GM18868 (cell line): ENCODE measurements at regions not wholly inside any gene's neighbourhood (a gene's known extent, or its start where the extent isn't known, plus 50 kb on each side); places are given as distances from the start of the nearest gene placed in this dataset.
A peak's percentile ranks its signal among the peaks of the same experiment; 100 is the strongest.
"Not testable (repeated sequence)": the region's sequence is repeated elsewhere in the genome, so short reads cannot be mapped to it uniquely, and the experiment has no call there.

Experiments
- ATAC-seq: cut with Tn5 transposase; IDR thresholded peaks from one replicate; pipeline ENCODE4 v1.9.1; 2021; ENCODE audit warnings: mild to moderate bottlenecking, moderate library complexity; ENCODE audit not compliant: unreplicated experiment

DNA sequence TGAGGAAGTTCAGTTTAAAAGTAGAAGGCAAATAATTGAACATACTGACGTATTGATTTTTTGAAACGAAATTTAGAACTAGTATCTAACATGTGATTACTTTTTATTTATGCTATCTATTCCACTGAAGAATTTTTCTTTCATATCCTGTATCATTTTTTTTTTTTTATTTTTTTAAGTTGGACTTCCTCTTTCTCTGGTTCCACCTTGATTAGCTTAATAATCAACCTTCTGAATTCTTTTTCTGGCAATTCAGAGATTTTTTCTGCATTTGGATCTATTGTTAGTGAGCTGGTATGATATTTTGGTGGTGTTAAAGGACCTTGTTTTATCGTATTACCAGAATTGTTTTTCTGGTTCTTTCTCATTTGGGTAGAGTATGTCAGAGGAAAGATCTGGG is 411.2 kb downstream of the SOX11 start:
- no peak for ATAC-seq

DNA sequence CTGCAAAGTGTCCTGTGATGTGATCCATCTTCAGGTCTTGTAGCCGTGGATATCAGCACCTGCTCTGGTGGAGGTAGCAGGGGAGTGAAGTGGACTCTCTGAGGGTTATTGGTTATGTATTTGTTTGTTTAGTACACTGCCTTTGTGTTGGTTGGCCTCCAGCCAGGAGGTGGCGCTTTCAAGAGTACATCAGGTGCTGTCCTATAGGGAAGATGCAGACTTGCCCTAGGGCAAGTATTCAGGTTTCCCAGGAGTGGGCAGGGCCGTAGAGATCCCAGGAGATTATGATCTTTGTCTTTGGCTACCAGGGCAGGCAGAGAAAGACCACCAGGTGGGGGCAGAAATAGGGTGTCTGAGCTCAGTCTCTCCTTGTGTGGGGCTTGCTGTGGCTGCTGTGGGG is 411.8 kb downstream of the SOX11 start:
- no peak for ATAC-seq

DNA sequence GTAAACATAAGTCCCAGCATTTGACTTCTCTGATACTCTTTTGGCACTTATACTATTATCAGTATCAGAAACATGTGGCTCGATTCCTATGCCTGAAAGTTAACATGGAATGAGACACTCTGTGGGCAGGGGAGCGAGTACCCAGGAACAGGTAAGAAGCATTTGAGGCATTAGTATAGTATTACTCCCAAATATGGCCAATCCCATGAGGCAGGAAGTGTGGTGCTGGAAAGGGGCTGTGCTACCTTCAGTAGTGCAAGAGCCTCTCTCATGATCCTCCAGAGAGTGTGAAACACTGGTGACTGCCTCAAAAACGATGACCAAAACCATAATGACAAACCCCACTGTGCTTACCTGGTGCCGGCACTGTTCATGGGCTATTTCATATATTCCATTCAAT is 415.1 kb downstream of the SOX11 start:
- no peak for ATAC-seq

DNA sequence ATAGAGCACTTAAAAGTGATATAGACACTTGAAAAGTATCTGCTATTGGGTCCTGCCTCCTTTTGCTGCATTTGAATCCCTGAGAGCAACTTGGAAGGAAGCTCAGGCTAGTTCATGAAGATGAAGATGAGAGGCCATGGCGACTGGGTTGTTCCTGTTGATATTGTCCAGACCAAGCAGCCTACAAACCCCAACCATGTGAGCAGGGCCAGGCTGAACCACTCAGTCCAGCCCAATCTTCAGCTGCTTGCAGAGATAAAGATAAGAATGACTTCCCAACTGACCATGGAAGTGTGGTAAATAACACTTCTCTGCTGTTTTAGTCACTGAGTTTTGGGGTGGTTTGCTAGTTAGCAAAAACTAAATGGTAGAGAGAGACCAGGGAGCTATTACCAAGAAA is 417.6 kb downstream of the SOX11 start:
- ATAC-seq: no peak

DNA sequence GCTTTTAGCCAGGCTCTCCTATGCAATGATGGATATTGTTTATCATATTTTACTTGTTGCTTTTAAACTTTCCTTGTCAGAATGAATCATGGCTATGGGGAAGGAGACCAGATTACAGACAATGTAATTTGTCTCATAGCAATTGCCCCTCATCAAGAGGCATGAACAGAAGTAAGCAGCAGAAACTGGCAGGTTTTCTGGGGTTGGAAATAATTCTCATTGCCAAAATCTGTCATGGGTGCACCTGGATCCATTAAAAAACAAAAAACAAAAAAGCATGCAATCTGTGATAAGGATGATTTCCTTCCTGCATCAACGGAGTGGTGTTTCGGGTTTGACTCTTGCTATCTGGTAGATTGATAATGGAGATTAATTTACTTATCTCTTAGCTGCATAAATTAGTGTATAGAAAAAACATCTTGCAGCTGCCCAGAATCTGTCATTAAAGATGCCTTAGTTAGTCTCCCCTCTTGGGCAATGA is 419.6 kb downstream of the SOX11 start:
- ATAC-seq: no peak

DNA sequence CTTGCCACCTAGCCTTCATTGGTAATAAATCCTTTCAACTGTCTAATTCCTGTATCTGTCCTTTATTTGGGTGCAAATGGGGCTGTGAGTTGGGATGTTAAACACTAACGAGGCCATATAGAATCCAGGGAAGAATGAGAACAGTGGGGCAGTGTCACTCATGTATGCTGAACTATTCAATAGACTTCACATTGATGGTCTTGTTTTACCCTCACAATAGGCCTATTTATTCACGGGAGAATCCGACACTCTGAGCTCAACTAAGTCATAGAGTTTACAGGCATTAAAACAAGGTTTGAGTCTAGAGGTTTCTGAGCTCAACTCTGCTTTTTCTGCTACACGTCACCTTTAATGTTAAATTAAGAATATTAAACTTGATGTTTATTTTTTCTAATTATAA is 421.6 kb downstream of the SOX11 start:
- no peak for ATAC-seq

DNA sequence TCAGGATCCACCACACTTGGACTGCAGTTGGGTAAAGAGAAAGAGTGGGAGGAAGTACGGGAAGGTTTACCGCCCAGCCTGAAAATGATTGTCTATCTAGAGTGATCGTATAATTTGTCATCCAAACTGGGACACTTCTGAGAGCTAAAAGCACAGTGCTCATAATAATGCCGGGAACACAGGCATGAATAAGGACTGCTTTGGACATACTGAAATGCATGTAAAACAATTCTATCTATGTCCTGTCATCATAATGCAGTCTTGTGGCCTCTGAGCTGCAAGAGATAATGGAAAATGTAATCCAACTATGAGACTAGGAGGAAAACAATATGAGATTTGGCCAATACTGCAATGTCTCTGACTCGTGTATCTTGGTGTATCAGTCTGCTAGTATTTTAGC is 435.5 kb downstream of the SOX11 start:
- ATAC-seq: no peak

DNA sequence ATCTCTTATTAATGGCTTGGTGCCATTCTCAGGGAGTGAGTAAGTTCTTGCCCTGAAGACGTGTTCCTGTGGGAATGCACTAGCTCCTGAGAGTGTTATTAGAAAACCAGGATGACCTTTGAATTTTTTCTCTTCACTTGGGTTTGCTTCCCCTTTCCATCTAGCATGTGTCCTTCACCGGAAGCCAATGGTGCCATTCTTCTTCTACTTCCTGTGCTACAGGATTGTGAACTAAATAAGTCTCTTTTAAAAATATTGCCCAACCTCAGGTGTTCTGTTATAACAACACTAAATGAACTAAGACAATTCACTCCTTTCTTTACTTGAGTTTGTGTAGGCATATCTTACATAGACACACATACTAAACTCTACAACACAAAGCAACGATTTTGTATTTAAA is 447.0 kb downstream of the SOX11 start:
- no peak for ATAC-seq

DNA sequence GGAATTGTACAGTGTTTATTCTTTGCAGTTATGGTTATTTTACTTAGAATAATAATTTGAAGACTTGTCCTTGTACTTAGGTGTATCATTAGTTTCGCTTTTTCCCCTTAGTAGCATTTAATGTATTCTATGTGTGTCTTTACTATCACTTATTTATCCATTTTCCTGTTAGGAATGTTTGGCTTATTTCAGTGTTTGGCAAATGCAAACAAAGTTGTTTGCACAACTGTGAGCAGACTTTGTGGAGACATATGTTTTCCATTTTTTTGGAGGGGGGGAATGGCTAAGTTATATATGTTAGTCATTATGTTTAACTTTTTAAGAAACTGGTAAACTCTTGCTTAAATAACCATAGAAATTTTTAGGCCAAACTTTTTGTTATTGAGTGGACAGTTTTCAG is 447.7 kb downstream of the SOX11 start:
- ATAC-seq: no peak

DNA sequence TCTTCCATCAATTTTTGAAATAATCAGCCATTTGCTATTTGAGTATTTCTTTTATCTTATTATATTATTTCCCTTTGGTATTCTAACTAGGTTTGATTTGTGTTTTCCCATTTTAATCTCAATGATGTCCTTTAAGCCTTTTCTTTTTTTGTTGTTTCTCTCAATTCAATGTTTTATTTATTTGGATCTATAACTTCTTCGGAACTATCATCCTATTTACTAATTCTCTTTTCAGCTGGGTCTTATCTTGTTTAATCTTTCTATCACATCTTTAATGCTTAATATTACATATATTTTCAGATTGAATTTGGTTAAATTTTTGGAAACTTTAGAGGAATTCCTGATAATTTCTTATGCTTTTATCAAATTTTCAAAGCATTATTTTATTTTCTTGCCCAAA is 448.3 kb downstream of the SOX11 start:
- no peak for ATAC-seq

DNA sequence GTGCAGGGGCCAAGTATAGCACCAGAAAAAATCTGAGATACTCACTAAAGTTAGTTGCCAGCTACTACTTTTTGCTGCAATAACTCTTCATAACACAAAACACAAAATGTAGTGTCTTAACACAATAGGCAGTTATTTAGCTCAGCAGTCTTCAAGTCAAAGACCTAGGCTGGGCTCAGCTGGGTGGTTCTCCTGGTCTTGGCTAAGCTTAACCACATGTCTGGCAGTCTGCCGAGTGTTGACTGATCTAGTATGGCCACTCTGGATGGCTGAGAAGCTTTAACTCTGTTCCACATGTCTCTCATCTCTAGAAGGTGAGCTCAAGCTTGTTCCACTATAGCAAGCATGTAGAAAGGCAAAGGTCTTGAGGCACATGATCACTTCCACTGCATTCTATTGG is 451.6 kb downstream of the SOX11 start:
- no peak for ATAC-seq

DNA sequence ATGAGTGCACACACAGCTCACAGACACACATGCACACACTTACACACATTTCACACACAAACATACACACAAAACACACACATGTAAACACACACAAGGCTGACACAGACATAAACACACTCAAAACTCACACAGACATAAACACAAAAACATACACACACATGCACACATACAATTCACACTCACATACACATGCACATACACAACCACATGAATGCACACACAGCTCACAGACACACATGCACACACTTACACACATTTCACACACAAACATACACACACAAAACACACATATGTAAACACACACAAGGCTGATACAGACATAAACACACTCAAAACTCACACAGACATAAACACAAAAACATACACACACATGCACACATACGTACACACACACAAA is 455.0 kb downstream of the SOX11 start:
- not testable (repeated sequence) for ATAC-seq

DNA sequence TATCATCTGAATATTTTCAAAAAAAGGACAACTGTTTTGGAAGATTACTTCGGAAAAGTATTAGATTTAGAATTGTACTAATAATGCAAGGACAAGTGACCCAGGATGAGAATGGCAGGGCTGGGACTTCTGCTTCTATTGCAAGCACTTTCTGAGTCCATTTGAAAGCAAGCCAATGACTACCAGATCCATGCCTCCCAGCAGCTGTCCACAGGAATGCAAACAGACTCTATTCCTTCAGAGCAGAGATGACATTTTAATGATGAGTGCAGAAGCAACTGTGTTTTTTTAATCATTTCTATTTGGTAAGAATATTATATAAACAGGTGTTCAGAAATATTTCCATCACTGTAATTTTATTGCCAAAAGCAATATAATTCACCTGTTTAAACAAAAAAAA is 456.7 kb downstream of the SOX11 start:
- ATAC-seq: no peak

DNA sequence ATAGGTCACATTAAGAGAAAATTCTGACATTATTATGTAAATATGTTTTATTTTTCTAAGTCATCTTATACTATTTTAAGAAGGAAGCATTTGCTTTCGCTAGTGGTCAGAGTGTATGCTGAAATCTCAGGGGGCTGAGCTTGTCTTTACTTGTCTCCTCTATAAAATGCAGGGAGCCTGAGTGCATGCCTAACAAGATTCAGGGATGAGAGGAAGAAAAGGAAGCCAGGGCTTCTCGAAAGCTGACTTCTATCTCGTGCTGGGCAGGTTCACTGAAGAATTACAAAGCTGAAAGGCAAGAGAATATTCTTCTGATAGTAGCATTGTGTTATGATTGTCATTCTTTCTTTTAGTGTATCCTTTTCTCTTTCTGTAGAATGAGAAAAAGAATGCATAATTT is 467.4 kb downstream of the SOX11 start:
- ATAC-seq: no peak

DNA sequence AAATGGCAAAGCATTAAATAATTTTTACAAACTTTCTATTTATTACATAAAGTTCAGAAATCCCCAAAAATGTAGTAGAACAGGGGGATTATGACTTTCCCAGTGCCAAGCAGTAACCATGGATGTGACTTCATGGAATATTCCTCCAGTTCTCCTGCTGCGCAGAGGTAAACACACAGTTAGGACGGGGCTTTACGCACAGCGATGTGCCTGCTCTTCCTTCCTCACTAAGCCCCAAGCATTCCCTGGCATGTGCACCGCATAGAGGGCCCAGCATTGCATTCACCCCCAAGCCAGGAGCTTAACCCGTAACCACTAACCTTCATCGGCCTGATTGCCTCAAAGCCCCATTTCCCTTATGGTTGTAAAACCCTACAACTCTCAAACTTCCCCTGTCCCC is 471.7 kb downstream of the SOX11 start:
- ATAC-seq: no peak

DNA sequence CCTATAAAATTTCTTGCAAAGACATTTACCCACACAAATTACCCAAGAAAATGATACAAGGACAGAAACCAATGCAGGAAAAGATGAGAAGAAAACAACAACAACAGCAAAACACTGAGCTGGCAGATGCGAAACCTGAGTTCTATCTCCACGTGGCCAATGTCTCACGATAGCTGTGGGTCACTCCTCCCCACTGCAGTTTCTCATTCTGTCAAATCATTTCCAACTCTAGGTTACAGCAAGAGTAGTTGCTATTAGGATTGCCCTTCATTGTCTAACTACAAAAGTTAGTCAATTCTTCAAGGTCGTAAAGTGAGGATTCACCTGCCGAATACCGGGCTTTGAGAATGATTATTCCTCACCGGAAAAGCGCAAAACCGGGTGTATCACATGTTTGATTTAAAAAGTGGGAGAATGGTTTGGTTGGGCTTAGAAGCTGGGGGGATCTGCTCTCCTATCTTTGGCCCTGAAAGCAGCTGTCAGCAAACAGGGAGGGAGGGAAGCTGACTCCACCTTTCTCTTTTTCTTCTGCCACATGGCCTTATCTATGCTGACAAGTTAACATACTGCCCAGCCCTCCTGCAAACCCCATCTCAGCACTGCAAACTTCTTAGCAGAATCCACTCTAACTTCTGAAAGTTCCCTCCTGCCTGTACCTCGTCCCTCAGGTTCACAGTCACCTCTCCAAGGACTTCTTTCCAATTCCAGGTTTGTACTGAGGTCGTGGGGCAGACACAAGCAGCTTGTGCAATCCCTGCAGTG is 473.0 kb downstream of the SOX11 start:
- ATAC-seq: no peak

DNA sequence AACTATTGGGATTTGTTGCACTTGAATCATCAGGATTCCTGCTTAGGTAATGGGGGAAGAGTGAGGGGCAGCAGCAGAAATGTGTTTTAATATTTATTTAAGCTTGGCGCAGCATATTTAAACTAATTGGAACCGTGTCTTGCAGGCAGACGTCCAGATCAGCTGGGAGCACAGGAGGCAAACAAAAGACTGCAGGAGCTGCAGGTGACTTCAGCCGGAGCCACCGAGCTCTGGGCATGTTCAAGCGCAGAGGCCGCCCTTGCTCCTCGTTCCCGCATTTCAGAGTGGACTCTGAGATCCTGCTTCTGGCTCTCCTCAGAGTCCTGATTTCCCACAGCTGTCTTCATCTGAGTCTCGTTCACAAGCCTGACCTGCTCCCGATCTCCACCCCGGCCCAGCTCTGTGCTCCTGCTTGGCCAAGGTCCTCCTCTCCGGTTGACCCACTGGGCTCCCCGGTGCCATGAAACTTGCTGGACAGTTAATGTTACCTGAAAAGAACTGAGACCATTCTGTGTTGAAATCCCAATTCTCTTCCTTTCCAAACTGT is 475.5 kb downstream of the SOX11 start:
- ATAC-seq: no peak

DNA sequence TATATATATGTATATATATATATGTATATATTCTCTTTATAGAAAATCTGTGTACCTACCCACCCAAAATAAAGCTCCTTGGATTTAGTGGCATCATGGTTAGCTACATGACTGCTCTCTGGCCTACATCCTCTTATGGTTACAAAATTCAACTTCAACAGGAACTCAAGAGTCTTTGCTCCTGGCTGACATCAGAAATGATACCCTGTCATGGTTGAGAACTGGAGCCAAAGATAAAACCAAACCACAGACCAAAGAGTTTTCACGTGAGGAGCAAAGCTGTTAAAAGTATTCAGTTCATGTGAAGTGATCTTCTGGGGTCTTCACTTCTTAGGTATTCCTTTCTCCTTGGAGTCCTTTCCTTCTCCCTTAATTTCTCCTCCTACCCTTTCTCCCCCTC is 476.3 kb downstream of the SOX11 start:
- peak; percentile 82 for ATAC-seq

DNA sequence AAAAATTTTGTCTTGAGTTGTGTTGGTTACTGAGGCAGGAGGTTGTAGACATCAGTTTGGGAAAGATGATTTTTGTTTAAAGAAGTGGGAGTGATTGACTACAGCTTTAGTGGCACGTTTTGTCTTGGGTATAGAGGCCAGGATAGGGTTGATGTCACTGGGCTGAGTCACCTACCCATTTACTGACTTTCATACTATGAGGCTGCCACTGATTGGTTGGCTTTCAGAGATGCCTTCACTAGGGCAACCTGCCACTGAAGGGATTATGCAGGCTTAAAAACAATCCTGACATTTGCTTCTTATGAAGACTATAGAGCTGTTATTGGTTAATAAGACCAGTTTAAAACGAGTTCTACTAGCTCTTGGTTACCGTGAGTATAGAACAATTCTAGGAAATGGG is 479.1 kb downstream of the SOX11 start:
- ATAC-seq: no peak

DNA sequence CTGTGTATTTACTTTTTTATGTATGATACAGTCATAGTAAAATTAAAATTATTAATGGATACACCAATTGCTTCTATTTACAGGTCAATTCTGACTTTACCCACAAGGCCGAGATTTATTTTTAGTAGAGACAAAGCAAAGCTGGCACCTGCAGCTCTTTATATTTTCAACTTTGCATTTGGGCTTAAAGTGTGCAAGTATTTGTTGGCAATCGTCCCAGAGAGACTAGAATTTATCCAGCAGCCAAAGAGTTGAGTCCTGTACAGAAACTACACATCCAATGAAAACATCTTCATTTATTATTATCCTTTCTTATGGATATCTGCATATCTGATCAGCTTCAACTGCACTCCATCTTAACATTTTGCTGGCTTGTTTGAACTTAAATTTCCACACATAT is 485.6 kb downstream of the SOX11 start:
- no peak for ATAC-seq

DNA sequence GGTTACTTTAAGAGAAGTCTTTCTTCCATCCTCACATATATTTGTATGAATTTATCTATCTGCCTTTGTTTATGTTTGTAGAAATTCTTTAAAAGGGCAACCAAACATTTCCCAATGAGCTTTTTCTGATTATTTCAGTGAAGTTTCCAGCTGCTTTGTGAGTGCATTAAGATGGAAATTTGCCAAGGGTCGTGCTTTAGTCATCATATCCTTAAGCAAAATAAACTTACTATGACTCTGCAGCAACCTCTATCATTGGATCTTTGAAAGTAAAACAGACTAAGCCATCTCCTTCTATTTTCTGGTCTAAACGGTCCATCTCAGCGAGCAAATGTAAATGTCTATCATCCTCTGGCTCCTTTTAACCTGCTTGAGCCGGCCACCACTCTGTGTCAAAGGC is 489.3 kb downstream of the SOX11 start:
- ATAC-seq: no peak

DNA sequence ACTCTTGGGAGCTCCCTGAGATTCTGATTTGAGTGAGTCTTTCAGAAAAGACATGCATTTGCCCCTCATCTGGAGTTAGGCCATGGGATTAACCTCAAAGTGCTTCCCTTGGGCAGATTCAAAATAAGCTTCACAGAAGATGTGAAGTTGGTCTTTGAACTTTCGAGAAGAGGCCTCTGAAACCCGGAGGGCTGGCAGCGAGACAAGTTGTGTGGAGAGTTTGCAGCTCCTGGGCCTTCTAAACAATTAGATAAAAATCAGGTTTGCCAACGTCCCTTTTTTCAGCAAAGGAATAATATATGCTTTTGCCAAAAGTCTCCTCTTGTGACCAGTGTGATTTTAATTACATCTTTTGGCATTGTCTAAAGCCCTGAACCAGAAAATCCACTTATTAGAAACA is 489.7 kb downstream of the SOX11 start:
- ATAC-seq: no peak

DNA sequence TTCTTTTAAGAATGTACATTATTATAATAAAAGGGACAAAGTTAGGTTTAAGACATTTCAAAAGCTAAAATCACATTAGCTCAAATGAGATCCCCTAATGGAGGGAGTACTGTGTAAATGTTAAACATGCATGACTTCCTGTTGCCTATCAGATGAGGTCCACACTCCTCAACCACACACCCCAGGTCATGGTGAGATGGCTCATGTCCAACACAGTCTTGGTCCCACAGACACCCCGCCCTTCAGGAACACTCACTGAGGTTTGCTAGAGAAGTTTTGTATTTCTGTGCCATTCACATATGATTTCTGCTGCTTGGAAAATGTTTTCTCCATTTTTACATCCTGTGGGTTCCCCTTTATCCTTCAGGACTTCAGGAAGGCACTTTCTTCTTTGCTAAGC is 491.0 kb downstream of the SOX11 start:
- ATAC-seq: no peak
